ENCODE measurements at regions not wholly inside any gene's neighbourhood (a gene's known extent, or its start where the extent isn't known, plus 50 kb on each side); places are given as distances from the start of the nearest gene placed in this dataset.

- no peaks in the 10 kb centered on the region for H3K27me3 ChIP-seq (replicated peaks in 1 of 2; ENCODE audit: control insufficient read depth in 2 of 2, insufficient read depth in 2 of 2, low read length in 1 of 2)
- no peak for FAIRE-seq
- ChIA-PET POLR2A (no interaction called here), RAD21 (ENCODE audit: unreplicated experiment) (no interaction called here), SMC1A (ENCODE audit: uncharacterized antibody, unreplicated experiment) (interaction anchor here (1.3 to 1.5 kb wide), 2 partner anchors 10 to 12 kb away, joined by 4 to 6 read pairs; no protein-coding TSS in a partner anchor), CTCF (no interaction called here)
- 0% methylated on average over 5 of the region's 5 CpGs for WGBS (ENCODE audit: insufficient coverage, insufficient replicate concordance, low lambda C conversion rate, missing lambda C conversion rate)
- H3K4me3 ChIP-seq, result no peak overlapping the region
- no peak for DNase-seq (ENCODE audit: low read depth, low spot score)
- no peak overlapping the region for H3K27ac ChIP-seq (ENCODE audit: control insufficient read depth, insufficient read depth)
- in situ Hi-C loops (cut with MboI), result no loop called here
- H4K20me1 ChIP-seq (ENCODE audit: control insufficient read depth, insufficient read depth), result no peaks in the 10 kb centered on the region
- no peak overlapping the region for H2AFZ ChIP-seq (ENCODE audit: control insufficient read depth, low read depth, low read length)
- intact Hi-C loops (cut with micrococcal nuclease; ENCODE audit: unreplicated experiment), result no loop called here
- no peak for ATAC-seq
- H3K79me2 ChIP-seq (ENCODE audit: control insufficient read depth, insufficient read depth, low read length), result no peaks in the 10 kb centered on the region
- H3K9ac ChIP-seq (ENCODE audit: control insufficient read depth, insufficient read depth, low read length), result no peak overlapping the region
- no TSS peak for BruUV-seq (replicated peaks)
- H3K4me1 ChIP-seq (ENCODE audit: control insufficient read depth, insufficient read depth, low read length), result no peaks in the 10 kb centered on the region; the same call in 1 of the 2 replicates
- H3K36me3 ChIP-seq (ENCODE audit: control insufficient read depth in 2 of 2, insufficient read depth in 2 of 2, low read length in 1 of 2), result no peaks in the 10 kb centered on the region
- H3K4me2 ChIP-seq (ENCODE audit: control insufficient read depth, insufficient read depth), result no peak overlapping the region
- peaks cover 2% of the 10 kb centered on the region; the same call in 2 of the 3 replicates for H3K9me3 ChIP-seq (replicated peaks; ENCODE audit: control insufficient read depth, insufficient read depth, low read length)
- TF ChIP-seq ZBTB40 (IDR thresholded peaks at IDR 0.05; ENCODE audit: borderline replicate concordance), result no peak
- no peak for TF ChIP-seq USF2 (IDR thresholded peaks at IDR 0.05; ENCODE audit: borderline replicate concordance, low read depth, low read length)
- TF ChIP-seq IRF5 (IDR thresholded peaks at IDR 0.05; ENCODE audit: borderline replicate concordance), result no peak
- TF ChIP-seq TAF1 (IDR thresholded peaks at IDR 0.05; ENCODE audit: borderline replicate concordance, low read depth, low read length), result no peak
- no peak for TF ChIP-seq CBX5 (IDR thresholded peaks at IDR 0.05; ENCODE audit: low read depth)
- TF ChIP-seq IRF4 (IDR thresholded peaks at IDR 0.05; ENCODE audit: low read depth, low read length), result no peak
- no peak for TF ChIP-seq CREB1 (IDR thresholded peaks at IDR 0.05; ENCODE audit: low read depth)
- TF ChIP-seq NFIC (IDR thresholded peaks at IDR 0.05; ENCODE audit: low read depth, low read length), result no peak
- no peak for TF ChIP-seq DPF2 (IDR thresholded peaks at IDR 0.05)
- no peak for TF ChIP-seq GABPA (IDR thresholded peaks at IDR 0.05; ENCODE audit: low read depth)
- no peak for TF ChIP-seq PML (IDR thresholded peaks at IDR 0.05; ENCODE audit: low read length)
- TF ChIP-seq ZBED1 (IDR thresholded peaks at IDR 0.05; ENCODE audit: borderline replicate concordance), result no peak
- TF ChIP-seq ELK1 (IDR thresholded peaks at IDR 0.05; ENCODE audit: low read depth, low read length), result no peak
- no peak for TF ChIP-seq MAX (IDR thresholded peaks at IDR 0.05; ENCODE audit: low read depth, low read length)
Observed at GRCh38 chr2:217098435-217098834, 238.6 kb upstream of the TNP1 start.

All from GM12878 (cell line).